GM21447 (cell line): ENCODE measurements at regions not wholly inside any gene's neighbourhood (a gene's known extent, or its start where the extent isn't known, plus 50 kb on each side); places are given as distances from the start of the nearest gene placed in this dataset.

Source experiments
- ATAC-seq: cut with Tn5 transposase; IDR thresholded peaks from one replicate; pipeline ENCODE4 v1.9.1; 2021; ENCODE audit not compliant: unreplicated experiment

DNA sequence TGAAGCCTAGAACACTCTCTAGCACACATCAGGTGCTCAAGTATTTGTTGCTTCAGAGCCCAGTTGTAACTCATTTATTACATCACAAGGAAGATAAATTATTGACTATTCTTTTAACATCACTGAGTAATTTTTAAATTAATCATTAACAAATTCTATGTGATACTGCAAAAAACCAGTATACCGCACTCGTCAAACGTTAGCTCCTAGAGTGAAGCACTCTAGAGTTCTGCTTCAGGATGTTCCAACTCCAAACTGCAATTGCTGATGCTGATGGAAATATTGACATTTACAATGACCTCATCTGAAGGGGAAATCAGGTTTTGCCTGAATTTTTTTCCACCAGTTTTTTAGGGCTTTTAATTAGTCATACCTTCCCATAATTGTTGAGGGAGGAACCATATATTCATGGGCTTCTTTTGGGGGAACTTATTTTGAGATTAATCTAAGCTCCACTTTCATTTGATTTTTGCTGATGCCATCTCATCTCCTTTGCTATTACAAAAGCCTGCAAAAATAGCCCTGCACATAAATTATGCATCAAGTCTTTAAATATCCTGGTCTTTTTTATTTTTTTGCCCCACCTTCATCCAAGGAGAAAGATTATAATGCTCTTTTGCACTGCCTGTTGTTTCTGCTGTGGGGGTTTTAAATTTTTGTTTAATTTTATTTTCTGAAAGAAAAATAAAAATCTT lies 123.0 kb upstream of the STAC start:
- ATAC-seq: no peak

GRCh38 chr3:36258421-36258820 lies 121.9 kb upstream of the STAC start:
- no peak for ATAC-seq

- ATAC-seq: no peak
Observed at GRCh38 chr3:36259580-36259979, 120.7 kb upstream of the STAC start.

GRCh38 chr3:36269274-36269673 lies 111.0 kb upstream of the STAC start:
- no peak for ATAC-seq

GRCh38 chr3:36282766-36283165 lies 97.5 kb upstream of the STAC start:
- ATAC-seq: no peak

- ATAC-seq: no peak
Observed at GRCh38 chr3:36295296-36295695, 85.0 kb upstream of the STAC start.

GRCh38 chr3:36297195-36297594 lies 83.1 kb upstream of the STAC start:
- no peak for ATAC-seq

DNA sequence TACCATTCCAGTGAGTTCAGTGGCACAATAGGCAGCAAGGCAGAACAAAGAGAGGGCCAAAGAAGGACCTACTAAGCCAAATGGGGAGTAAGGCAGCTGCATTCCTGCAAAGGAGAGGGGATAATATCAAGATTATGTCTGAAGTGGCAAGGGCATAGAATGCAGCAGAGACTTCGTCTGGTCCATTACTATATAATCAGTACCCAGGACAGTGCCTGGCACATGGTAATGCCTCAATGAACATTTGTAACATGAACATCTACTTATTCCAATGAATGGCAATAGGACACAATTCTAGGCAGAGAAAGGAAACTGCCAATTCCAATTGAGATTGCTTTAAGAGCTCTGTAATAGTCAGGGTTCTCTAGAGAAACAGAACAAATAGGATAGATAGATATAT lies 82.1 kb upstream of the STAC start:
- ATAC-seq: no peak

DNA sequence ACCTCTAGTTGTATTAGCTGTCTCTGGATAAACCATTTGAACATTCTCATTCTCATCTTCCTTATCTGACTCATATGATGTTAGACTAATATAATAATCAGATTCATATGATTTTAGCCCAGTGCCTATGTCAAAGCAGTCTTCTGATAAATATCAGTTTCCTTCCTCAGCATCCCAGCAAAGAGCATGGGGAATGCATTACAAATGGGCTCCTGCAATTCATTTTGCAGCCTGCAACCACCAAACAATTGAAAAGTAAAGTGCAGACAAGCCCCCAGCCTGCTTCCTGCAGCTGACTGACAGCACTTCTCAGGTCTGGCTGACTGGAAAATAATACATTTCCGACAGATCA lies 78.2 kb upstream of the STAC start:
- ATAC-seq: no peak

DNA sequence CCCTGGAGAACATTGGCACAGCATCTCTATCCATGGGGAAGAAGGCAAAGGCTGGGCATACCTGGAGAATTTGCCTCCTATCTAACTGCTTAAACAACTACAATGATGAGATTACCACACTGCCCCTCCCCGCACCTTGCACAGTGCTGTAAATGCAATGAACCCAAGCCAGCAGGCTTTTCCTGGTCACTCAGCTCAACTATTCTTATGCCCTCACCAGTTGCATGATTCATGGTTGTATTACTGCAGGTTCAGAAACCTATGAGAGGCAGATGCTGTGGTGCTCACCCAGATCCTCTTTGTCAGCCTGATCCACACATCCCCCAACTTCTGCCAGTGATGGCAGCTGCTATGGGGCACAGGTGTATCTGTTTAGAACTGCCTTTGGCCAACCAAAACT lies 77.7 kb upstream of the STAC start:
- no peak for ATAC-seq

DNA sequence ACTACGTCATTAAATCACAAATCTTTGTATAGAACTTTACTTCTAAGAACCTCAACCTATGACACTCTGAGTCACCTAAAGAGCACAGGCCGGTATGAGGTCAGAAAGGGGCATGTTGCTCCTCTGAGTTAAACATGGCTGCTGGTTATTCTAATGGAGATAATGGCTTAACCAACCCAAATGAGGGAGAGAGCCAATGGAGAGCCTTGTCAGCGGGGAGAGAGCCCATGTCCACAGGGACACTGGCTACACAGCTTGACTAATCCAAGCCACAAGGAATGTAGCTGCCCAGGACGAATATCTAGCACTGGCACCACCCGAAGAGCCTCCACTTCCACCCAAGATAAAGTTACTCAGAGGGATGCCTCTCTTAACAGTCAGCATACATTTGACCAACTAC lies 77.0 kb upstream of the STAC start:
- ATAC-seq: no peak

DNA sequence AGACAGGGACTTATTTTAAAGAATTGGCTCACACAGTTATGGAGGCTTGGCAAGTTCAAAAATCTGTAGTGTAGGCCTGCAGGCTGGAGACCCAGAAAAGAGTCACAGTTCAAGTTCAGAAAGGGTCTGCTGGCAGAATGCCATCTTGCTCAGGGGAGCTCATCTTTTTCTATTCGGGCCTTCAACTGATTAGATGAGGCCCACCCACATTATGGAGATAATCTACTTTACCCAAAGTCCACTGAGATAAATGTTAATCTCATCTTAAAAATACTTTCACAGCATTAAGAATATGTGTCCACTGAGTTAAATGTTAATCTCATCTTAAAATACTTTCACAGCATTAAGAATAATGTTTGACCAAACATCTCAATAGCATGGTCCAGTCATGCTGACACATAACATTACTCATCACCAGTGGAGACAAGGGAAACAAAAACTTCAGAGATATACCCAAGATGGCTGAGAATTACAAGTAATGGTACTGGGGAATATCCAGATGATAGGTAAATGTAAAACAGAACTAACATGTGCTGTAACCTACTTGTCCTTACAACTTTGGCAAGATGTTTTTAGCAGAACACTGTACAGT lies 74.3 kb upstream of the STAC start:
- ATAC-seq: no peak

GRCh38 chr3:36309092-36309491 lies 71.2 kb upstream of the STAC start:
- no peak for ATAC-seq

DNA sequence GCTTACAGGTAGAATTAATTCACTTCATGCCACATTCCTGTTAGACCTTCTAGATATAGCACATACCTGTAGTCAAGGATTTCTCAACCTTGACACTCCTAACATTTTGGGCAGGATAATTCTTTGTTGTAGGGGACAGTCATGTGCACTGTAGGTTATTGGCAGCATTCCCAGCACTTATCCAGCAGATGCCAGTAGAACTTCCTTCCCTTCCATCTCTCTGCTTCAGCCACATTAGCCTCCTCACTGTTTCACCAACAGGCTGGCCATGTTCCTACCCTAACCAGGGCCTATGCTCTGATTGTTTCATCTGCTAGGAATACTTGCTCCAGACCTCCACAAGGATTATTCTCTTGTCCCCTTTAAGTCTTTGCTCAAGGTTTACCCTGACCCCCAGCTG lies 68.0 kb upstream of the STAC start:
- ATAC-seq: no peak

GRCh38 chr3:36317915-36318314 lies 62.4 kb upstream of the STAC start:
- peak; percentile 93 for ATAC-seq

GRCh38 chr3:36318621-36319200 lies 61.6 kb upstream of the STAC start:
- ATAC-seq: no peak

GRCh38 chr3:36319680-36320079 lies 60.6 kb upstream of the STAC start:
- ATAC-seq: no peak
